HG02885 (cell line): ENCODE measurements at regions not wholly inside any gene's neighbourhood (a gene's known extent, or its start where the extent isn't known, plus 50 kb on each side); places are given as distances from the start of the nearest gene placed in this dataset.

Experiments
- ATAC-seq: cut with Tn5 transposase; IDR thresholded peaks from one replicate; pipeline ENCODE4 v1.9.1; 2021; ENCODE audit warnings: mild to moderate bottlenecking; ENCODE audit not compliant: unreplicated experiment, poor library complexity

DNA sequence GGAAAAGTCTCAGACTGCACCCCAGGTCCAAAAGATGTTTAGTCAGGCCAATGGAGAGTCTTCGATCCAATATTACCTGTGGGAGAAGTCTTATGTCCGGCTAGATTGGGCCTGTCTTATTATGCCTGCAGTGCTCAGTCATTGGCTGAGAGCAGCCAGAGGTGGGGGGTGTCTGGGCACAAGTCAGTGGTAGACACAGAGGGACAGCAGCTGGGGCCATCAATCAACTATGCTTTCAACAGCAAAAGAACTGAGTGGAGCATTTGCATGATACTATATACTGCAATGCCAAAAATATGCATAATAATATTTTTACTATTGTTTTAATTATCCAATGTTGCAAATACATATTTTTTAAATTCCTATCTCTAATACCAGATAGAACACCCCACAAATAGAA, 298.6 kb upstream of the CDH20 start:
- no peak for ATAC-seq

DNA sequence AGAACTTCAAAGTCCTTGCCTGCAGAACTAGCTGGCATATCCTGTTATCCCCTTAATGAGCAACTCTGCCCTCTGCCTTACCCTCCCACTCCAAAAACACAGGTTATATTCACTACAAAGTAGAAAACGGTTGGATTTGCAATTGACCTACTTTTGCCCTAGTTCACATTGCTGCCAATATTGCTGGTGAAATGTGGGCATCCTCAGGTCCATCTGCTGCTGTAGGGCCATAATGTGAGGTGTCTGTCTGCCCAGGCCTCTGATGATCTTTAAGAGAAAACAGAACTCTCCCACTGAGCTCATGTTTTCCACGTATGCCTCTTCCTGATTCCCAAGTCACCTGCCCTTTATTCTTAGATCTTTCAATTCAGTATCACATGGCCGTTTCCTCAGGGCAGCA, 294.0 kb upstream of the CDH20 start:
- no peak for ATAC-seq

DNA sequence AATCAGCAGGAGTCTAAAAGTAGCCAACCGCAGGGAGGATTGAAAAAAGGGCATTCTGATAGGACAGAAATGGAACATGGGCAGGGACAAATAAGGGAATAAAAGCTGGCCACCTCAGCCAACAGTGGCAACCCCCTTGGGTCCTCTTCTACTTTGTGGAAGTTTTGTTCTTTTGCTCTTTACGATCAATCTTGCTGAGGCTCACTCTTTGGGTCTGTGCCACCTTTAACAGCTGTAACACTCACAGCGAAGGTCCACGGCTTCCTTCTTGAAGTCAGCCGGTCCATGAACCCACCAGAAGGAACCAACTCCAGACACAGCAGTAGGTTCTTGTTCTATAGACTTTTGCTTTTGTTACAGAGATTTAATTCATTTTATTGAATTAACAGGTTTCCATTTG, 285.4 kb upstream of the CDH20 start:
- no peak for ATAC-seq

DNA sequence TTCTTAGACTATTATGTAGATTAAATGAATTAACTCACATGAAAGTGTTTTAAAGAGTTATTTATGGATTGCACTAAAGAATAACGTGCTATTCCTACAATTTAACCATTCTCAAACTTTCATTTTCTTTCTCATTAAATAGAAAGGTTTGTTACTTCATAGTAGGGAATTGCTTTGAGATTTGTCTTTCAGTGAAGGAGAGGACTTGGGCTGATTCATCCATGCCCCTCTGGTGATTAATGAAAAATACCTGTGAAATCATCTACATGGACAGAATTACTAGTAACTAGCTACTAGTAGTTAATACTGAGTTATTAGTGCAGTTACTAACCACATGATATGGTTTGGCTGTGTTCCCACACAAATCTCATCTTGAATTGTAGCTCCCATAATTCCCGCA, 275.8 kb upstream of the CDH20 start:
- ATAC-seq = no peak

GRCh38 chr18:61062258-61062657, 271.0 kb upstream of the CDH20 start:
- no peak for ATAC-seq

GRCh38 chr18:61064911-61065310, 268.3 kb upstream of the CDH20 start:
- ATAC-seq = no peak

DNA sequence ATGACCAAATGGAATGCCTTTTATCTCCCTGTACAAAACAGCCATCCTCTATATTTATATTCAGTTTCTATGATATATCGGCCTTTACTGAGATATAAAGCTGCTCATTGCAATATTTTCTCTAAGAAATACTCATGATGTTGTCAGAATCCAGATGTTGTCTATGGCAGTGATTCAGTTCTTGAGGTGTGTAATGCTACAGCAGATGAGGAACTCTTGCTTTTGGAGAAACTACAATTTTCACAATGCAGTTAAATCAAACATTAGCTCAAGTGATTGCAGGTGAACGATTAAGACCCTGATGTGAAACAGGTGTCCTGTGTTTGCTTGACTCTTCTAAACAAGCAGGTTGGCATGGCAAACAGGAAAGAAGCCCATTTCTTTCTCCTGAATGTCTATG, 256.2 kb upstream of the CDH20 start:
- no peak for ATAC-seq

- no peak for ATAC-seq
Measured at GRCh38 chr18:61079714-61080113, 253.5 kb upstream of the CDH20 start.

DNA sequence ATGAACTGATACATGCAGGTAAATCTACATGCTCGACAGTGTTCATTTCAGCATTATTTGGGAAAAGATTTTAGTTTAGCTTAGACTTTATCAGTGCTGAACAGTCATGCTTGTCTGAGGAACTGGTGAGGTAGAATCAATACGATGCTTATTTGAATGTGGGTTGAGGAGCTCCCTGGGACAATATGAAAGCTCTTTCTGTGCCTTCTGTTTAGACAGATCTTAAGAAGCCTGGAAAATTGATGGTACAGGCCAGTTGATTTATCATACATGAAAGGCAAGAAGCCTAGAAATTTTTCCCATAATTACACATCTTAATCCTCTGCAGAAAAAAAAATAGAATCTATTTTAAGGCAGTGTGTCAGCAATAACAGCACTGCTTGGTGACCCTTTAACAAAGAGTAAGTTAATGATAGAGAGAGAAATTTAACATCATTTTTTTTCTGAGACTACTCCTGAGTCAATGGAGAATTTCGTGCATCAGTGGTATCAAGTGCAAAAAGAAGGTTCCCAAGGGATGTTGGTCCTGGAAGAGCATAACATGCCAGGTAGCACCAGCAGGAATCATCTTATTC, 252.2 kb upstream of the CDH20 start:
- no peak for ATAC-seq

DNA sequence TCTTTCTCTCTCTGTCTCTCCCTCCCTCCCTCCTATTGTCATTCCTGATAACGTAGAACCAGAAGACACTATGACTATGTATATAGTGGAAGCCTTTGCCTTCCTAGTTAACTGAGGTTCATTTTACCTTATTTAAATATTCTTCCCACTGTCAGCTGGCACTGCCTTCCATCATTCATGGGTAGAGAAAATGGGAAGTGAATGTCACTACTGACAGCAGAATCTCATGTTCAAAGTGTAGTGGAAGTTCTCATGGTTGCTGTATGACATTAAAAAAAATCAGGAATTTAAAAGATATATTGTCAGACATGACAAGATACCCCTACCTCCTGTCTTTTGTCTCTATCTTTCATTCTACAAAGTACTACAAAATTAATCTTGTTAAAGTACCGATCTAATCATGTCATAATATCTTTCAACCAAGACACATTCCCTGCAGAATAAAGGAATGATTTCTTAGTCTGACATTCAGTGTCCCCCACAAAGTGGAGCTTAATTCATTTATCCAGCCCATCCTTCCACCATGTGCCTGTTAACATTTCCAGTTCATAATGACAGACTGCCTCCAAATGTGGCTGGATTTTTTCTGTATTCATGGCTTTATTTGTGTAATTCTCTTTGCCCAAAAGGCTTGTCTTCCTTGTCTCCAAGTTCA, 250.1 kb upstream of the CDH20 start:
- no peak for ATAC-seq

DNA sequence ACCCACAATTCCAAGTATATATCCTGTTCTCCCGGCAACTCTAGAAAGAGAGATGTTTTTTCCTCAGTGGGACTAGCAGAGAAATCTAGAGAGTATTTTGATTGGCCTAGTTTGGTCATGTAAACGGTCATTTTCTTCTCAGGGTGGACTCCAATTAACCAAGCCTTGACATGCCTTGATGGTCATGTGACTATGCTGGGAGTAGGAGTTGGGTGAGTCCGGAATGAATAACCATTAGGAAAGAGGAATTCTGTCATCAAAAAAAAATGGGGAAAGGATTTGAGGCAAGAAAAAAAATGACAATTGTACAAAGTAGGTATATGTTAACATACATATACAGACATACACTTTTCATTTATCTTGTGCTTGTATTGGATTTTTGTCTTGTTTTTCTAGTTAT, 248.2 kb upstream of the CDH20 start:
- ATAC-seq = no peak

- no peak for ATAC-seq
Measured at GRCh38 chr18:61085761-61086160, 247.5 kb upstream of the CDH20 start.

DNA sequence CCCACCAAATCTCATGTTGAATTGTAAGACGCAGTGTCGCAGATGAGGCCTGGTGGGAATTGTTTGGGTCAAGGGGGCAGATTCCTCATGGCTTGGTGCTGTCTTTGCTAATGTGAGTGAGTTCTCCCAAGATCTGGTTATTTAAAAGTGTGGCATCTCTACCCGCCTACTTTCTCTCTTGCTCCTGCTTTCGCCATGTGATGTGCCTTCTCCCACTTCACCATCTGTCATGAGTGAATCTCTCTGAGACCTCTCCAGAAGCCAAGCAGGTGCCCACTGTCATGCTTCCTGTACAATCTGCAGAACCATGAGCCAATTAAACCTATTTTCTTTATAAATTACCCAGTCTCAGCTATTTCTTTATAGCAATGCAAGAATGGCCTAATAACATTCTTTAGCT, 246.6 kb upstream of the CDH20 start:
- no peak for ATAC-seq

DNA sequence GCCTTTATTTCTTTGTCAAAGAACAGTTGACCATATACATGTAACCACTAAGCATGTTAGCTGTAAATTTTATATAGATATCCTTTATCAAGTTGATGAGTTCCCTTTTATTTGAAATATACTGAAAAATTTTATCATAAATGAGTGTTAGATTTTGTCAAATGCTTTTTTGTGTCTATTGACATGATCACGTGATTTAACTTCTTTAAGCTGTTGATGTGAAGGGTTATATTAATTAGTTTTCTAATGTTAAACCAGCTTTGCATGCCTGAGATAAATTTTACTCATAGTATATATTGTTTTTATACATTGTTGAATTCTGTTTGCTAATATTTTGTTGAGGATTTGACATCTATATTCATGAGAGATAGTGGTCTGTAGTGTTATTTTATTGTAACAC, 241.9 kb upstream of the CDH20 start:
- no peak for ATAC-seq

- no peak for ATAC-seq
Measured at GRCh38 chr18:61093965-61094364, 239.3 kb upstream of the CDH20 start.

GRCh38 chr18:61096226-61096625, 237.0 kb upstream of the CDH20 start:
- no peak for ATAC-seq

- no peak for ATAC-seq
Measured at GRCh38 chr18:61107113-61107512, 226.1 kb upstream of the CDH20 start.

DNA sequence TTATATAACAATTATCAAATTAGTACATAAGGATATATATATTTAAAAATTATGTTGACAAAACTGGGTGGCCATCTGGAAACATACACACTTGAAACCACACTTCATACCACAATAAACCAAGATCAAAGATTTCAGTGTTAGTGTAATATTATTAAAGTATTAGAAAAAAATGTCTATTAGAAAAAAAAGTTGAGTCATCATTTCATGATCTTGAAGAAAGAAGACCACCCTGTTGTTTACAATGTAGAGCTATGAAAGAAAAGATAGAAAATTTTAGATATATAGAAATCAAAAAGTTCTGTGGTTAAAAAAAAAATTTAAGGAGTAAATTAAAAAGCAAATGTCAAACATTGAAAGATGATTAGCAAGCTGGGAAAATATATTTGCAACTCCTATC, 224.5 kb upstream of the CDH20 start:
- ATAC-seq = no peak

GRCh38 chr18:61123309-61123708, 209.9 kb upstream of the CDH20 start:
- no peak for ATAC-seq

DNA sequence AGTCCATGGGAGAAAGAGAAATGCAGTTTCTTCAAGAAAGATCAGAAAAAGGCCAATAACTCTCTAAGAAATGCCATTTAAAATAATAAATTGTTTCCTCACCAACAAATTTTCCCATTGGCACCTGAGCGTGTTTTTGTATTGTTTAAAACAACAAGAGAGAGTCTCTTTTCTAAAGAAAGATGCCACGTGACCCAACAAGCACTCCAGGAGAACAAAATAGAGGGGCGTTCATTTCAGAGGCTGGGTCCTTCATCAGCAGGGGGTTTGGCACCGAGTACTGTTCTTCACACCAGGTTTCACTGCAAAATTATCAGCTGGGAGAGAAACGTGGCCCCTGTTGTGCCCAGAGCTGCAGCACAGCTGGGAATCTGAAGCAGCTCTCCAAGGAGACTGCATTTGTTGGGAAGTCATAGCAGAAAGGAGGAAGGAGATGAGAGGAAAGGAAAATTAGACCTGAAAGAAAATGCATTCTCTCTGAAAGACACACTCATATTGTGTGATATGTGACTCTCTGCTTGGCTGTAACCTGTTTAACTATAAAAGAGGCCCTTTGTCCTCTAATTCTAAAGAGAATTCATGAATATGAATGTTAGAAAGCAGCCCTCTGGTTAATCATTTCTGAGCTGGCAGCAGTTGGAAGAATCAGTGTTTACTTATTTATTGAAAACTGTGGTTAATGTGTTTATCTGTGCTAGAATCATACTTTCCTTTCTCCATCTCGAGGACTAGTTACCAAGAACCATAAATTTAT, 205.3 kb upstream of the CDH20 start:
- no peak for ATAC-seq

- no peak for ATAC-seq
Measured at GRCh38 chr18:61129001-61129400, 204.2 kb upstream of the CDH20 start.

DNA sequence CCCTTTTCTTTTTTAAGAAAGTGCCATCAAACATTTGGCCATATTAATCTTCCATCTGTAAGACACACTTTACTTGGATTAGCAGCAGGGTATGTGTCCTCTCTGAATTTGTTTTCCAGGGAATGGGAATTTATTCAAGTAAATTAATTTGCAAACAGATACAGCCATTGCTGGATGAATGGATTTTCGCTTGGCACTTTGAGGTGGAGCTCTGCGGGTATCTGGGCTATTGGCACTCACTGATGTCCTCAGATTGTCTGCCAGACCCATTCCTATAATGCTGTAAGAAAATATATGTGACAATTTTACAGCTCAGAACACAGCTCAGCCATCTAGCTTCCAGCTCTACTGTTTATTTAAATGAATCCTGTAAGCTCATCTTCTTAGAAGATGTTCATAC, 201.2 kb upstream of the CDH20 start:
- no peak for ATAC-seq
